HG03571 (cell line): ENCODE measurements at regions not wholly inside any gene's neighbourhood (a gene's known extent, or its start where the extent isn't known, plus 50 kb on each side); places are given as distances from the start of the nearest gene placed in this dataset.

Source experiments
- ATAC-seq: cut with Tn5 transposase; IDR thresholded peaks from one replicate; pipeline ENCODE4 v1.9.1; 2021; ENCODE audit not compliant: unreplicated experiment

GRCh38 chr10:4049348-4049747 is 264.3 kb upstream of the KLF6 start:
- ATAC-seq, result no peak

GRCh38 chr10:4048236-4048864 is 263.3 kb upstream of the KLF6 start:
- no peak for ATAC-seq

DNA sequence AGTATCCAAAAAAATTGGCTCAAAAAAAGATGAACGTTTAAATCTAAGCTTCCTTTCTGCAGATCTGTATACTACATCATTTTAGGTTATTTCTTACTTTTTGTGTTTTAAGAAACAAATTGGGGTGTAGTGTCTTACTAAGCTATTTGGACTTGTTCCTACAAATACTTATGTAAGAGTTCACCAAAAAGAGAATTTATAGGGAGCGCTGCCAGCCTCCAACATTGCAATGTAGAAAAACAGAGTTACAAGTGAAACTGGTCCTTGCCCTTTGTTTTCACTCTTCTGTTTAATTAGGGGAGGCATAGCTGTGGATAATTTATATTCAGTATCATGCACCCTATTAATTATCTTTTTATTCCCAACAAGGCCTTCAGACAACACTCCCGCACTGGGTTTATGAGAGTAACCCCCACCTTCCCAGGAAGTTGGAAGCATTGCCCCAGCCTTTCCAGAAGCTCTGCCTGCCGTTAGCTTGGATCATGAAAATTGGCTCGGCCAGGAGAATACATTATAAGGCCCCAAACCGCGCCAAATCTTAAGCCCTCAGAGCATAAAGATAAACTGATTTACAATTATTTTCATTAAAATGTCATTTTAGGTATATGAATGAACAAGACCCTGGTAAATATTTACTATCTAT is 261.8 kb upstream of the KLF6 start:
- no peak for ATAC-seq

- peak; percentile 71 for ATAC-seq
These were observed 261.0 kb upstream of the KLF6 start for GRCh38 chr10:4046030-4046429.

GRCh38 chr10:4043897-4044665 is 259.1 kb upstream of the KLF6 start:
- no peak for ATAC-seq

DNA sequence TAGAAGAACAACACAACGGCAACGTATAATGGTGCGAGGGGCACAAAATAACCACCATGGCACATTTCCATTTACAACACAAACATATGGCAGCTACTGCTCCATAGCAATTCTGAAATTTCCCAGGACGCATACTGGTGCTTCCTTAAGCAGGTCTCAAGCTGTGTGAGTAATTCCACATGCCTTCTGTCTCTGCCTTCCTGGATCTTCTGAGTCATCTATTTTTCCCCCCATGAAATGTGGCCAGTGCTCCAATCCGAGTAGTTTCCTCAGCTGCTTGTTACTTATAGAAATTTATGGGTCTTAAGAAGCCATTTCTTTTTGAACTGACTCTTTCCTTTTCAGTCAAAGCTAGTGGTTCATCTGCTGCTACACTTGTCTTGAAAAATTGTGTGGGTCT is 256.6 kb upstream of the KLF6 start:
- ATAC-seq, result no peak

- no peak for ATAC-seq
These were observed 253.0 kb upstream of the KLF6 start for GRCh38 chr10:4038000-4038399.

DNA sequence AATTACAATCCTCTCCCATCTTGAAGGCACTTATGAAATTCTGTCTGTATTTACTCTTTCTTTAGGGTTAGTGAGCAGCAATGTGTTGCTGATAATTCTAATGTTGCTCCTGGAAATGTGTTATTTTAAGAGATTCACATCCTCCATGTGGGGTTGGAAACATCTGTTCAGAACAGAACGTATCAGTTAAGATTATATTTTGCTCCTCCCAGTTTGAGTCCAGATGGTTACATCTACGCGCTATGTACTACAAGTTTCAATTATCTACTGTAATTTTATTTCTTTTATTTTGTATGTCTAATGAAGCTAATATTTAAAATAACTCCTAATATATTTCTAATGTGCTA is 250.6 kb upstream of the KLF6 start:
- no peak for ATAC-seq

DNA sequence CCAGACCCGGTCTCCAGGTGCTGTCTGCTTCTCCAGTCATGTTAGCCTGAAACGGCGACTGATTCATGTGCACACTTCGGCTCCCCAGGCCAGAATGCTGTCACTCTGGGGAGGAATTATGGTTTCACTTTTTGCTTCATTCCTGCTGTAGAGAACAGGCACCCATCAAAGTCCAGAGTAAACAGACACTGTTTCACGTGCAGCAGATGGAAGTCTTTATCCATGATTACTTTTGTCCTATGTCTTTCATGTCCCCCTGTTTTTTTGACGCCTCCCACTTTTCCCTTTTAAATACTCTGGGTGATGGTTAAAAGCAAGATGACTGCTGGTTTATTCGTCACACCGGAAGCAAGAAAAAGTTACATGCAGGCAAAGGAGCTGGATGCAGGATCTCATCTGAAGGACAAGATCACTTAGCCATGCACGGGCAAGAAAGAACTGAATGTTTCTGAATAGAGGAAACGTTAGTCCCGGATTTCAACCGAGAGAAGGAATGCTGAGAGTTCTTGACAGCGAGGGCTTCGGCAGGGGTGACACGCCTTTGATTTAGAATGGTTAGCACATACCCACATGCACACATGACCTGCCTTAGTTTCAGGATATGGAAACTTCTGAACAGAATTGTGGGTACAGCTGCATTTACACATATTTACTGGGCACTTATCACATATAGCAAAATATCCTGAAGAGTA is 250.0 kb upstream of the KLF6 start:
- no peak for ATAC-seq

- ATAC-seq, result peak; percentile 95
These were observed 248.4 kb upstream of the KLF6 start for GRCh38 chr10:4033341-4033896.

- ATAC-seq, result no peak
These were observed 244.9 kb upstream of the KLF6 start for GRCh38 chr10:4029866-4030265.

DNA sequence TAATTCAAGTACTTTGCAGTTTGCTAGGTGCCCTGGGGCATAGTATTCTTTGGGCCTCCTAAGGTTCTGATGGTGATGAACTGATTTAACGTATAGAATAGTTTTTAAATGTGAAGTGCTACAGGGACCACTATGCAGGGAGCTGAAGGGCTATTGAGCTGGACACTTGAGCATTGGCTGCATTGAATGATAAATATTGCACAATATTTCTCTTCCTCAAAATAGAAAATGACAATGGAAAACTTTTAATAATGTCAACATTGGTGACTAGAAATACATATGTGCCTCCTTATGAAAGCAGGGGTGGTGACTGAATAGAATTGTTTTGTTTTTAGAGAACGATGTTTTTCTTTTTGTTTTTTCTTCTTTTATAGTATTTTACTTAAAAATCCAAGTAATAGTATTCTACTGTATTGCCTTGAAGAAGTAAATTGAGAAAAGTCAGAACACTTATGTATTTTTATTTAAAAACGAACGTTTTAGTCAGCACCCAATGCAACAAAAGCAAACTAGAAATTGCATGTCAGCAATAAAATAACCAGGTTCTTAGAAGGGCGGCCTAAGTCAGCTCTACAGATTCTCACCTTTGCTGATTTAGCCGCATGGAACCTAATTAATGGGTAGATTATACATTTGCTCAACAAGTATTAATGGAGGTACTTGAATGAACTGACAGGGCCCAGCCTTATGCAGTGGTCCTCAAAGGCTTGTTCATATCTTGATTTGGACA is 244.0 kb upstream of the KLF6 start:
- no peak for ATAC-seq

- no peak for ATAC-seq
These were observed 243.0 kb upstream of the KLF6 start for GRCh38 chr10:4028027-4028471.

DNA sequence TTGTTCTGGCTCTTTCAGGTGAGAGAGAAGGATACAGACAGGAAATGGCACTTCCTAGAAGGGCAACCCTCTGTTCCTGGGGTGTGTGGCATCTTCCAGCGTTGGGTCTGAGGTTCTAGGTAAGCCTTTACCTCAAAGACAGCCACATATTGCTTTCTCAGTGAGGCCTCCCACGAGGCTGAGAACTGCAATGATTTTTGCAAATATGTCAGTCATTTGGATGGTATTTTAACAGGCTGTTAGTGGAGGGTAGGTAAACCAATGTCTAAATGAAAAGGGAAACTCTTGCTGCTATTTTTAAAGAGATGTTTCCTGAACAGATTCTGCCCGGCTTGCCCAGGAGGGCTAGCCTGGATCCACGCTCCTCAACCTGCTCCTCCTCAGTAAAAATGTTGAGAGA is 240.3 kb upstream of the KLF6 start:
- ATAC-seq, result no peak

DNA sequence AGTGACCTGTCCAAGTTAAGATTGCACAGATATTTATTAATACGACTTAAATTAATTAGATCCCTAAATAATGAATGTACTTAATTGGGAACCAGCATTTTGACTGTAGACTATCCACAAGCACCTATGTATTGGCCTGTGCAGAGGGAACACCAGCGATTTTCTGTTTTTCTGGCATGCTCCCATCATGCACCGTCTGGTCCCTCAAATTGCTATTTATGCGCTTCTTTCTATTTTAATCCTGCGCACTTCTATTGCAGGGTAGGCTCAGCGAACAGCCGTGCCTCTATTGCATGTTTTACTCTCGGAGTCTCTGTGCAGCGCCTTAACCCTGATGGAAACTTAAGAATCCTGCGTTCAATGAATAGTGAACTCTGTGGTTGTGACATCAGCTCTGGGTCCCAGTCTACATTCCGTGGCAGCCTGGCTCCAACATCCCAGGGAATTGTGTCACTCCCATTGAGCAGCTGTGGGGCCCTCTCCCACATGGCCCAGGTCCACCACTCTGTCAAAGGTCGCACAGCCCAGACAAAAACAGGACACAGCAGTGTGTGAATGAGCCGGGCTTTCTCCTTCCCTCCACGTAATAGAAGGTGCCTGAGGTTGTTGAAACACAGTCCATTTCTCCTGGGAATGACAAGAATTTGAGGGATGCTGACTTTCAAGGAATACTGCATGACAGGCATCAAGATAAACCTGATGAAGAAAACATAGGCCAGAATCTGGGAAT is 239.7 kb upstream of the KLF6 start:
- no peak for ATAC-seq

DNA sequence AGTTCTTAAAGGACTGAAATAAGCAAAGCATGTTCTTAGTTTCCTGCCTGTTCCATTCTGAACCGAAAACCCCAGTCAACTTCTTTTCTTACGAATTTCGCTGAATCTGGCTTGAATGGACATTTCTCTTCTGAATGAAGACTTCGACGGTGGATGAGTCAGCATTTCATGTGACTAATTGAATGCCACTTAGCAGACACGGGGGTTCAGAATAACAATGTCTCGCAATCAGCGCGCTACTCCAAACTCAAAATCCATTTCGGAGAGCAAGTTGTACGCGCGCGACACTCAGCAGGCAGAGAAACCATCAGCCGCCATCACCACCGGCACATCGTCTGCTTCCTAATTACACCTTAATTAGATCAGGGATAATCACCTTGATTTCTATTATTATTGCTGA is 239.0 kb upstream of the KLF6 start:
- no peak for ATAC-seq

GRCh38 chr10:4022473-4022872 is 237.5 kb upstream of the KLF6 start:
- ATAC-seq, result no peak

- ATAC-seq, result no peak
These were observed 235.6 kb upstream of the KLF6 start for GRCh38 chr10:4020631-4021030.

DNA sequence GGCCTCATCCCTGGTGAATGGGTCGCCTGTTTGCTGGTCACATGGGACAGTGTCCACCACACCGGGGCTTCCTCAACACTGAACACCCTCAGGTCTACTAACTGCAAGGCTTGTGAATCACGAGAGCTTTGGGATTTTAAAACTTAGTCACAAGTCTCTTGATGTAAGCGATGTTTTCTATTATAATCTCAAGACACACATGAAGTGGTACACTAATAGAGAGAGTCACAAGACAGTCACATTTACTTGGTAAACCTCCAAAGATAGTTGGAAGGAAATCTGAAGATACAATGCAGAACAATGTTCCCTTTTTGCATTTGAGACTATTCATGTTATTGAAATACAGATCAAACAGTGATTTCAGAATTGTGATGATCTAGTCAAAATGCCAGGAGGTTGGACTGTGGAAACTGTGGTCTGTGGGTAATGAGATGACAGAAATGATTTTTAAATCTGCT is 233.1 kb upstream of the KLF6 start:
- no peak for ATAC-seq

DNA sequence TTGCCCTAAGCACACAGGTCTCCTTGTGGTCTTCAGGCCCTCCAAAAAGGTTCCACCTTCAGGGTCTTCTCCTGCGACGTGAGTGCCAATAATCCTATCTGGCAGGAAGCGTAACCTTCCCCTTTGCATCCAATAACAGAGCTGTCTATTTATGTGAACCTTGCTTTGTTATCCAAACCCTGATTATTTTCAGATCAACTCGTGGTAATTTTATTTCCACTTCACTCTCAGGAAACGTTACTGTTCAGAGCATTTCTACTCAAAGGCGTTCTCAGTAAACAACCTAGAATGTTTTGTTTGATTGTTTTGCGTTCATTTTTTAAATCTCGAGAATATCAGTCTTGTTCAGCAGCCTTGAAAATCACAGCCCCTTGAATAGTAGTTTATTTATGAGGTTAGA is 232.3 kb upstream of the KLF6 start:
- ATAC-seq, result no peak
